Ramos (cell line): ENCODE measurements at regions not wholly inside any gene's neighbourhood (a gene's known extent, or its start where the extent isn't known, plus 50 kb on each side); places are given as distances from the start of the nearest gene placed in this dataset.

Source experiments
- in situ Hi-C: fragments of 300-500 bp; cut with MboI; formaldehyde crosslinking; loops from one replicate; pipeline ENCODE4 v1.14.3; 2022; ENCODE audit warnings: low sequenced_read_pairs; ENCODE audit not compliant: unreplicated experiment

- in situ Hi-C loops: no loop called here
Measured at GRCh38 chr11:80855426-80855825, 1414.6 kb upstream of the TENM4 start.

GRCh38 chr11:80849253-80849652, 1408.4 kb upstream of the TENM4 start:
- in situ Hi-C loops: no loop called here

GRCh38 chr11:80846979-80847378, 1406.1 kb upstream of the TENM4 start:
- in situ Hi-C loops: no loop called here

GRCh38 chr11:80846442-80846841, 1405.6 kb upstream of the TENM4 start:
- in situ Hi-C loops: no loop called here

- in situ Hi-C loops: no loop called here
Measured at GRCh38 chr11:80844110-80844819, 1403.4 kb upstream of the TENM4 start.

GRCh38 chr11:80843266-80843974, 1402.6 kb upstream of the TENM4 start:
- in situ Hi-C loops: no loop called here

GRCh38 chr11:80842246-80842645, 1401.4 kb upstream of the TENM4 start:
- in situ Hi-C loops: no loop called here

- in situ Hi-C loops: no loop called here
Measured at GRCh38 chr11:80841675-80842074, 1400.8 kb upstream of the TENM4 start.

GRCh38 chr11:80838153-80838552, 1397.3 kb upstream of the TENM4 start:
- in situ Hi-C loops: no loop called here

GRCh38 chr11:80837051-80837450, 1396.2 kb upstream of the TENM4 start:
- in situ Hi-C loops: no loop called here

- in situ Hi-C loops: no loop called here
Measured at GRCh38 chr11:80831374-80831773, 1390.5 kb upstream of the TENM4 start.

- in situ Hi-C loops: no loop called here
Measured at GRCh38 chr11:80827781-80828180, 1387.0 kb upstream of the TENM4 start.

GRCh38 chr11:80826808-80827207, 1386.0 kb upstream of the TENM4 start:
- in situ Hi-C loops: no loop called here

GRCh38 chr11:80822308-80822707, 1381.5 kb upstream of the TENM4 start:
- in situ Hi-C loops: no loop called here

- in situ Hi-C loops: no loop called here
Measured at GRCh38 chr11:80819271-80819670, 1378.4 kb upstream of the TENM4 start.

GRCh38 chr11:80816966-80817365, 1376.1 kb upstream of the TENM4 start:
- in situ Hi-C loops: no loop called here

GRCh38 chr11:80816454-80816847, 1375.6 kb upstream of the TENM4 start:
- in situ Hi-C loops: no loop called here

- in situ Hi-C loops: no loop called here
Measured at GRCh38 chr11:80815752-80816453, 1375.1 kb upstream of the TENM4 start.

GRCh38 chr11:80814813-80815212, 1374.0 kb upstream of the TENM4 start:
- in situ Hi-C loops: no loop called here

- in situ Hi-C loops: no loop called here
Measured at GRCh38 chr11:80810695-80811094, 1369.9 kb upstream of the TENM4 start.

- in situ Hi-C loops: no loop called here
Measured at GRCh38 chr11:80798174-80798573, 1357.3 kb upstream of the TENM4 start.
